ENCODE measurements at regions not wholly inside any gene's neighbourhood (a gene's known extent, or its start where the extent isn't known, plus 50 kb on each side); places are given as distances from the start of the nearest gene placed in this dataset.

DNA sequence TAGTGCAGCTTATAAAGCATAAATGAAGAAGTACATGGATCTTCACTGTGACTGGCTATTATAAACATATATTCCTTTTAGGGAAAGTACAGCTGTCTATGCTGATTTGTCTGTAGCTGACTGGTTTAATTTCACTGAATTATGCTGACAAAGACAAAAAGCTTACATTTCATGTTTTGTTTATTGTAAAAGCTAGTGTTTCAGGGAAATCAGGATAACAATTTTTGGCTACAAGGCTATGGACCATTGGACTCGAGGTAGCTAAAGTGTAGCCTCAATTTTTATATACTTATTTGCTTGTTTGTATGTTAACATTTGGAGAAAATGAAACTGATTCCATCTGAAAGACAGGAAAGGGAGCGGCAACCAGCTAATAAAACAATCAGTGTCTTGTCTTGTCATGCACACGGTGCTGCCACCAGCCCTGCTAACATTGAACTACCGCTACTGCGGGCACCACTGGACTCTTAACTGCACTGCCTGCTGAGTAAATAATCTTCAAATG lies 480.2 kb downstream of the COL11A1 start:
- no peaks in the 10 kb centered on the region for H3K36me3 Mint-ChIP-seq (ENCODE audit: low read depth, unreplicated experiment)
- H3K4me1 Mint-ChIP-seq (ENCODE audit: unreplicated experiment) = no peaks in the 10 kb centered on the region
- H3K27me3 Mint-ChIP-seq (ENCODE audit: unreplicated experiment) = no peaks in the 10 kb centered on the region
- no peak overlapping the region for H3K4me3 Mint-ChIP-seq (ENCODE audit: unreplicated experiment)
- no peaks in the 10 kb centered on the region for H3K9me3 Mint-ChIP-seq (ENCODE audit: unreplicated experiment)
- TF ChIP-seq, protein P1, sequence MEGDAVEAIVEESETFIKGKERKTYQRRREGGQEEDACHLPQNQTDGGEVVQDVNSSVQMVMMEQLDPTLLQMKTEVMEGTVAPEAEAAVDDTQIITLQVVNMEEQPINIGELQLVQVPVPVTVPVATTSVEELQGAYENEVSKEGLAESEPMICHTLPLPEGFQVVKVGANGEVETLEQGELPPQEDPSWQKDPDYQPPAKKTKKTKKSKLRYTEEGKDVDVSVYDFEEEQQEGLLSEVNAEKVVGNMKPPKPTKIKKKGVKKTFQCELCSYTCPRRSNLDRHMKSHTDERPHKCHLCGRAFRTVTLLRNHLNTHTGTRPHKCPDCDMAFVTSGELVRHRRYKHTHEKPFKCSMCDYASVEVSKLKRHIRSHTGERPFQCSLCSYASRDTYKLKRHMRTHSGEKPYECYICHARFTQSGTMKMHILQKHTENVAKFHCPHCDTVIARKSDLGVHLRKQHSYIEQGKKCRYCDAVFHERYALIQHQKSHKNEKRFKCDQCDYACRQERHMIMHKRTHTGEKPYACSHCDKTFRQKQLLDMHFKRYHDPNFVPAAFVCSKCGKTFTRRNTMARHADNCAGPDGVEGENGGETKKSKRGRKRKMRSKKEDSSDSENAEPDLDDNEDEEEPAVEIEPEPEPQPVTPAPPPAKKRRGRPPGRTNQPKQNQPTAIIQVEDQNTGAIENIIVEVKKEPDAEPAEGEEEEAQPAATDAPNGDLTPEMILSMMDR (IDR thresholded peaks at IDR 0.05; ENCODE audit: unreplicated experiment) = no peak
- H3K27ac Mint-ChIP-seq (ENCODE audit: unreplicated experiment) = no peak overlapping the region
- DNase-seq (ENCODE audit: low spot score) = no peak

DNA sequence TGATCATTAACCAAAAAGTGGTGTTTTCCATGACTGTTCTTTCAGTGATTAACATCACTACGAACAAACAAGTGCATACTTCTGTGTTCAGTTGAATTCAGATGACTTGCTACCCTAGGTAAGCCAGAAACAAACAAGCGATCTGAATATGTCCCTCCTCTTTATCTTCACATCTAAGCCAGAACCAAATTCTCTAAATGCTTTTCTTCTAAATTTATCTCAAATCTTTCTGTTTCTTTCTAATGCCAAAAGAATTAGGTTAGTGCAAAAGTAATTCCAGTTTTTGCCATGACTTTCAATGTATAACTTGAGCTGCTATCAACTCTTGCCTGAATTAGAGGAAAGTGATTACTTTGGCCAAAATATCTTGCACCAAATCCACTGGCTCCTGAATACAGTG lies 481.2 kb downstream of the COL11A1 start:
- no peak for DNase-seq (ENCODE audit: low spot score)
- peaks cover 1% of the 10 kb centered on the region for H3K4me1 Mint-ChIP-seq (ENCODE audit: unreplicated experiment)
- H3K4me3 Mint-ChIP-seq (ENCODE audit: unreplicated experiment) = no peak overlapping the region
- H3K9me3 Mint-ChIP-seq (ENCODE audit: unreplicated experiment) = no peaks in the 10 kb centered on the region
- no peaks in the 10 kb centered on the region for H3K27me3 Mint-ChIP-seq (ENCODE audit: unreplicated experiment)
- H3K36me3 Mint-ChIP-seq (ENCODE audit: low read depth, unreplicated experiment) = no peaks in the 10 kb centered on the region
- H3K27ac Mint-ChIP-seq (ENCODE audit: unreplicated experiment) = no peak overlapping the region
- TF ChIP-seq, protein P1 (IDR thresholded peaks at IDR 0.05; ENCODE audit: unreplicated experiment) = no peak

GRCh38 chr1:102615896-102616295 lies 492.4 kb downstream of the COL11A1 start:
- H3K4me3 Mint-ChIP-seq (ENCODE audit: unreplicated experiment) = no peak overlapping the region
- H3K27me3 Mint-ChIP-seq (ENCODE audit: unreplicated experiment) = peaks cover 2% of the 10 kb centered on the region
- no peaks in the 10 kb centered on the region for H3K9me3 Mint-ChIP-seq (ENCODE audit: unreplicated experiment)
- no peaks in the 10 kb centered on the region for H3K36me3 Mint-ChIP-seq (ENCODE audit: low read depth, unreplicated experiment)
- TF ChIP-seq, protein P1 (IDR thresholded peaks at IDR 0.05; ENCODE audit: unreplicated experiment) = no peak
- no peak overlapping the region for H3K27ac Mint-ChIP-seq (ENCODE audit: unreplicated experiment)
- peaks cover 9% of the 10 kb centered on the region for H3K4me1 Mint-ChIP-seq (ENCODE audit: unreplicated experiment)
- no peak for DNase-seq (ENCODE audit: low spot score)

- DNase-seq (ENCODE audit: low spot score) = no peak
- no peak overlapping the region for H3K27ac Mint-ChIP-seq (ENCODE audit: unreplicated experiment)
- no peaks in the 10 kb centered on the region for H3K9me3 Mint-ChIP-seq (ENCODE audit: unreplicated experiment)
- H3K4me1 Mint-ChIP-seq (ENCODE audit: unreplicated experiment) = no peaks in the 10 kb centered on the region
- H3K36me3 Mint-ChIP-seq (ENCODE audit: low read depth, unreplicated experiment) = no peaks in the 10 kb centered on the region
- no peaks in the 10 kb centered on the region for H3K27me3 Mint-ChIP-seq (ENCODE audit: unreplicated experiment)
- TF ChIP-seq, protein P1 (IDR thresholded peaks at IDR 0.05; ENCODE audit: unreplicated experiment) = no peak
- no peak overlapping the region for H3K4me3 Mint-ChIP-seq (ENCODE audit: unreplicated experiment)
Measured at GRCh38 chr1:102595106-102595505, 513.2 kb downstream of the COL11A1 start.

DNA sequence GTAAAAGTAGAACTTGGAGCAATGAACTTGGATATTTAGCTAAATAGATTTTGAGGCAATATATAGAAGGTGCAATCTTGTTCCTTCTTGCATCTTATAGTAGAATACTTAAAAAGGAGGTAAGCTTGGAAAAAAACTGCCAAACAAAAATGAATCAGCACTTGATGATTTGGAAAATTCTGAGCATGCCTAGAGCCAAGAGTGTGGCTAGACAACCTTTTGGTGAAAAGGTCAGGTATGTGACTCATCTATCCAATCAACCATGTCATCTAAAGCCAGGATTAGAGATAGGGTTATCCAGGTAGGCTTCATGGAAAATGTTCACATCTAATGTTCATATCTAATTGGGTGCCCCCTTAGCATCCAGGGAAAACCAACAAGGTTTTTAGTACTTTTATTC lies 515.0 kb downstream of the COL11A1 start:
- DNase-seq (ENCODE audit: low spot score) = no peak
- H3K9me3 Mint-ChIP-seq (ENCODE audit: unreplicated experiment) = no peaks in the 10 kb centered on the region

More for the DNA sequence above, 515.0 kb downstream of the COL11A1 start:
- Mint-ChIP-seq H3K4me1 (ENCODE audit: unreplicated experiment) (peaks cover 3% of the 10 kb centered on the region), H3K27ac (ENCODE audit: unreplicated experiment) (no peak overlapping the region), H3K36me3 (ENCODE audit: low read depth, unreplicated experiment) (no peaks in the 10 kb centered on the region), H3K27me3 (ENCODE audit: unreplicated experiment) (no peaks in the 10 kb centered on the region), H3K4me3 (ENCODE audit: unreplicated experiment) (no peak overlapping the region)
- TF ChIP-seq, protein P1 (IDR thresholded peaks at IDR 0.05; ENCODE audit: unreplicated experiment) = no peak

Measured in endothelial cell (in vitro differentiated cells).